HUDEP-2 (cell line): ENCODE measurements at regions not wholly inside any gene's neighbourhood (a gene's known extent, or its start where the extent isn't known, plus 50 kb on each side); places are given as distances from the start of the nearest gene placed in this dataset.
"Not testable (repeated sequence)": the region's sequence is repeated elsewhere in the genome, so short reads cannot be mapped to it uniquely, and the experiment has no call there.

Experiments used
- DNase-seq, 76 experiments: peaks; one replicate each; lab custom pipeline; 2025; ENCODE audit not compliant: unreplicated experiment in 76 of 76; lab: John Stamatoyannopoulos, UW

- DNase-seq: no peak
Observed at GRCh38 chrX:55326985-55327384, 62.3 kb upstream of the PAGE3 start.

- DNase-seq: no peak
Observed at GRCh38 chrX:55335296-55335695, 70.6 kb upstream of the PAGE3 start.

- no peak for DNase-seq
Observed at GRCh38 chrX:55336176-55336575, 71.5 kb upstream of the PAGE3 start.

- DNase-seq: no peak
Observed at GRCh38 chrX:55340896-55341433, 76.2 kb upstream of the PAGE3 start.

GRCh38 chrX:55342533-55343501 lies 78.1 kb upstream of the PAGE3 start:
- DNase-seq: peak in 27 of 76 experiments; percentile 0 to 37 (median 4)

GRCh38 chrX:55356609-55357008 lies 91.9 kb upstream of the PAGE3 start:
- DNase-seq: no peak

GRCh38 chrX:55357236-55357635 lies 92.5 kb upstream of the PAGE3 start:
- no peak for DNase-seq

- no peak for DNase-seq
Observed at GRCh38 chrX:55379396-55379795, 72.5 kb upstream of the MAGEH1 start.

- no peak for DNase-seq
Observed at GRCh38 chrX:55389376-55389775, 62.6 kb upstream of the MAGEH1 start.

- DNase-seq: not testable (repeated sequence)
Observed at GRCh38 chrX:55396836-55397235, 55.1 kb upstream of the MAGEH1 start.
